Sigmoid colon (tissue), 4 donors: ENCODE measurements at regions not wholly inside any gene's neighbourhood (a gene's known extent, or its start where the extent isn't known, plus 50 kb on each side); places are given as distances from the start of the nearest gene placed in this dataset.
A peak's percentile ranks its signal among the peaks of the same experiment; 100 is the strongest.

ENCODE experiments used
- EP300 ChIP-seq, 4 donors: sonication (generic); formaldehyde crosslinking; IDR thresholded peaks; one replicate each; pipeline ENCODE4 v1.6.1; 2017; ENCODE audit warnings: antibody characterized with exemption in 4 of 4
- POLR2A ChIP-seq, 2 donors: fragments of 450-650 bp; IDR thresholded peaks; one replicate each; pipeline ENCODE4 v1.6.1; 2016; ENCODE audit warnings: antibody characterized with exemption in 2 of 2, mild to moderate bottlenecking in 2 of 2, moderate library complexity in 2 of 2
- POLR2AphosphoS5 ChIP-seq, 4 donors: sonication (generic); formaldehyde crosslinking; IDR thresholded peaks; one replicate each; pipeline ENCODE4 v1.6.1; 2017; ENCODE audit warnings: antibody characterized with exemption in 4 of 4
- TF ChIP-seq, protein P1 (sequence below), 4 experiments: fragments of 450-650 bp in 3 of 4; fragments of 200-600 bp in 1 of 4; IDR thresholded peaks; one replicate each; pipeline ENCODE4 v1.5.1; 2016 to 2019; ENCODE audit warnings: antibody characterized with exemption in 4 of 4, mild to moderate bottlenecking in 3 of 4, moderate library complexity in 2 of 4

- TF ChIP-seq, protein P1, sequence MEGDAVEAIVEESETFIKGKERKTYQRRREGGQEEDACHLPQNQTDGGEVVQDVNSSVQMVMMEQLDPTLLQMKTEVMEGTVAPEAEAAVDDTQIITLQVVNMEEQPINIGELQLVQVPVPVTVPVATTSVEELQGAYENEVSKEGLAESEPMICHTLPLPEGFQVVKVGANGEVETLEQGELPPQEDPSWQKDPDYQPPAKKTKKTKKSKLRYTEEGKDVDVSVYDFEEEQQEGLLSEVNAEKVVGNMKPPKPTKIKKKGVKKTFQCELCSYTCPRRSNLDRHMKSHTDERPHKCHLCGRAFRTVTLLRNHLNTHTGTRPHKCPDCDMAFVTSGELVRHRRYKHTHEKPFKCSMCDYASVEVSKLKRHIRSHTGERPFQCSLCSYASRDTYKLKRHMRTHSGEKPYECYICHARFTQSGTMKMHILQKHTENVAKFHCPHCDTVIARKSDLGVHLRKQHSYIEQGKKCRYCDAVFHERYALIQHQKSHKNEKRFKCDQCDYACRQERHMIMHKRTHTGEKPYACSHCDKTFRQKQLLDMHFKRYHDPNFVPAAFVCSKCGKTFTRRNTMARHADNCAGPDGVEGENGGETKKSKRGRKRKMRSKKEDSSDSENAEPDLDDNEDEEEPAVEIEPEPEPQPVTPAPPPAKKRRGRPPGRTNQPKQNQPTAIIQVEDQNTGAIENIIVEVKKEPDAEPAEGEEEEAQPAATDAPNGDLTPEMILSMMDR (IDR thresholded peaks at IDR 0.05) = peak in 3 of 4 experiments; percentile 12 to 34 (median 27)
- TF ChIP-seq POLR2A (IDR thresholded peaks at IDR 0.05) = no peak
- no peak for TF ChIP-seq EP300 (IDR thresholded peaks at IDR 0.05)
- no peak for TF ChIP-seq POLR2AphosphoS5 (IDR thresholded peaks at IDR 0.05)
These were observed 318.9 kb upstream of the SYT4 start for GRCh38 chr18:43596105-43596712.
